Omental fat pad (tissue), 3 donors: ENCODE measurements at regions not wholly inside any gene's neighbourhood (a gene's known extent, or its start where the extent isn't known, plus 50 kb on each side); places are given as distances from the start of the nearest gene placed in this dataset.

Experiments
- ATAC-seq: fragments of 150-250 bp; one replicate; pipeline ENCODE4 v1.9.1; 2016; ENCODE audit warnings: mild to moderate bottlenecking, moderate library complexity; ENCODE audit not compliant: low FRiP score
- DNase-seq: peaks from one replicate; pipeline ENCODE4 v3.0.0-alpha.2; 2019; ENCODE audit warnings: low spot score
- CTCF ChIP-seq, 3 donors: fragments of 450-650 bp; IDR thresholded peaks; one replicate each; pipeline ENCODE4 v1.5.1; 2016 to 2017; ENCODE audit warnings: antibody characterized with exemption in 3 of 3, mild to moderate bottlenecking in 3 of 3, moderate library complexity in 2 of 3

GRCh38 chr2:118596620-118597019 lies 250.8 kb downstream of the EN1 start:
- ATAC-seq (no peak), DNase-seq (no peak)
- no peak for TF ChIP-seq CTCF (IDR thresholded peaks at IDR 0.05)

- no peak for TF ChIP-seq CTCF (IDR thresholded peaks at IDR 0.05)
- DNase-seq (no peak), ATAC-seq (no peak)
Measured at GRCh38 chr2:118593257-118593656, 254.2 kb downstream of the EN1 start.

GRCh38 chr2:118591223-118591622 lies 256.2 kb downstream of the EN1 start:
- no peak for TF ChIP-seq CTCF (IDR thresholded peaks at IDR 0.05)
- ATAC-seq (no peak), DNase-seq (no peak)

- DNase-seq (no peak), ATAC-seq (no peak)
- TF ChIP-seq CTCF (IDR thresholded peaks at IDR 0.05) = no peak
Measured at GRCh38 chr2:118589721-118590120, 257.7 kb downstream of the EN1 start.

- TF ChIP-seq CTCF (IDR thresholded peaks at IDR 0.05) = no peak
- DNase-seq = no peak
- ATAC-seq = no peak
Measured at GRCh38 chr2:118588850-118589249, 258.6 kb downstream of the EN1 start.

GRCh38 chr2:118586312-118586711 lies 261.1 kb downstream of the EN1 start:
- TF ChIP-seq CTCF (IDR thresholded peaks at IDR 0.05) = no peak
- ATAC-seq (no peak), DNase-seq (no peak)

GRCh38 chr2:118584877-118585276 lies 262.6 kb downstream of the EN1 start:
- DNase-seq = no peak
- TF ChIP-seq CTCF (IDR thresholded peaks at IDR 0.05) = no peak
- ATAC-seq = no peak
